Upper lobe of right lung (tissue), 1 donor: ENCODE measurements at regions not wholly inside any gene's neighbourhood (a gene's known extent, or its start where the extent isn't known, plus 50 kb on each side); places are given as distances from the start of the nearest gene placed in this dataset.

Source experiments
- ATAC-seq: fragments of 200-7000 bp; cut with Tn5 transposase; one replicate; pipeline ENCODE4 v1.9.1; 2020; ENCODE audit warnings: mild to moderate bottlenecking, moderate library complexity
- DNase-seq: peaks from one replicate; pipeline ENCODE4 v3.0.0-alpha.2; 2020
- H3K27ac ChIP-seq: fragments of 200-600 bp; one replicate; pipeline ENCODE4 v1.8.0; 2022
- H3K27me3 ChIP-seq: fragments of 200-600 bp; one replicate; pipeline ENCODE4 v1.8.0; 2022; ENCODE audit warnings: mild to moderate bottlenecking
- H3K36me3 ChIP-seq: fragments of 200-600 bp; one replicate; pipeline ENCODE4 v1.8.0; 2022
- H3K4me1 ChIP-seq: fragments of 200-600 bp; one replicate; pipeline ENCODE4 v1.8.0; 2022
- H3K4me3 ChIP-seq: fragments of 200-600 bp; one replicate; pipeline ENCODE4 v1.8.0; 2022; ENCODE audit warnings: mild to moderate bottlenecking
- H3K9me3 ChIP-seq: fragments of 200-600 bp; one replicate; pipeline ENCODE4 v1.8.0; 2022
- CTCF ChIP-seq: fragments of 200-600 bp; IDR thresholded peaks from one replicate; pipeline ENCODE4 v1.8.0; 2022; ENCODE audit warnings: antibody characterized with exemption
- intact Hi-C: fragments of 100-400 bp; cut with DNase I; formaldehyde crosslinking; loops from one replicate; pipeline ENCODE4 v1.11.0; 2022
- donor health status: DM: no; HTN: yes; CAD: no; lungs with severe emphysema.

- H3K36me3 ChIP-seq, result no peaks in the 10 kb centered on the region
- intact Hi-C loops, result no loop called here
- ATAC-seq (peak; percentile 7), DNase-seq (no peak)
- H3K4me3 ChIP-seq, result no peak overlapping the region
- TF ChIP-seq CTCF, result no peak
- peak overlapping the region; percentile 74 for H3K27ac ChIP-seq
- no peaks in the 10 kb centered on the region for H3K9me3 ChIP-seq
- peaks cover 43% of the 10 kb centered on the region for H3K4me1 ChIP-seq
- no peaks in the 10 kb centered on the region for H3K27me3 ChIP-seq
These were observed 72.2 kb downstream of the VCPKMT start for GRCh38 chr14:50044042-50044651.

- intact Hi-C loops, result no loop called here
- Histone ChIP-seq H3K27ac (peak overlapping the region; percentile 74), H3K4me1 (peaks cover 33% of the 10 kb centered on the region), H3K9me3 (no peaks in the 10 kb centered on the region), H3K27me3 (no peaks in the 10 kb centered on the region), H3K4me3 (no peak overlapping the region), H3K36me3 (no peaks in the 10 kb centered on the region)
- TF ChIP-seq CTCF, result no peak
- peak; percentile 91 for ATAC-seq
- peak; percentile 85 for DNase-seq
These were observed 71.2 kb downstream of the VCPKMT start for GRCh38 chr14:50045039-50045711.

GRCh38 chr14:50045837-50046236 is 70.5 kb downstream of the VCPKMT start:
- peaks cover 33% of the 10 kb centered on the region for H3K4me1 ChIP-seq
- H3K36me3 ChIP-seq, result no peaks in the 10 kb centered on the region
- H3K27me3 ChIP-seq, result no peaks in the 10 kb centered on the region
- H3K27ac ChIP-seq, result peak overlapping the region; percentile 74
- no peak for ATAC-seq
- no peak for DNase-seq
- H3K9me3 ChIP-seq, result no peaks in the 10 kb centered on the region
- intact Hi-C loops, result no loop called here
- H3K4me3 ChIP-seq, result no peak overlapping the region
- no peak for TF ChIP-seq CTCF

GRCh38 chr14:50047274-50047676 is 69.1 kb downstream of the VCPKMT start:
- intact Hi-C loops, result no loop called here
- H3K27ac ChIP-seq, result peak overlapping the region; percentile 5
- peaks cover 33% of the 10 kb centered on the region for H3K4me1 ChIP-seq
- DNase-seq (no peak), ATAC-seq (peak; percentile 63)
- no peaks in the 10 kb centered on the region for H3K27me3 ChIP-seq
- no peaks in the 10 kb centered on the region for H3K36me3 ChIP-seq
- no peak for TF ChIP-seq CTCF
- H3K4me3 ChIP-seq, result no peak overlapping the region
- H3K9me3 ChIP-seq, result no peaks in the 10 kb centered on the region

GRCh38 chr14:50049093-50049492 is 67.3 kb downstream of the VCPKMT start:
- H3K4me3 ChIP-seq, result no peak overlapping the region
- no peak for TF ChIP-seq CTCF
- no peaks in the 10 kb centered on the region for H3K9me3 ChIP-seq
- no peaks in the 10 kb centered on the region for H3K36me3 ChIP-seq
- no peak for ATAC-seq
- intact Hi-C loops, result no loop called here
- H3K4me1 ChIP-seq, result peaks cover 27% of the 10 kb centered on the region
- DNase-seq, result no peak
- H3K27me3 ChIP-seq, result no peaks in the 10 kb centered on the region
- H3K27ac ChIP-seq, result no peak overlapping the region
